ENCODE measurements at regions not wholly inside any gene's neighbourhood (a gene's known extent, or its start where the extent isn't known, plus 50 kb on each side); places are given as distances from the start of the nearest gene placed in this dataset.

- TF ChIP-seq, protein P1, sequence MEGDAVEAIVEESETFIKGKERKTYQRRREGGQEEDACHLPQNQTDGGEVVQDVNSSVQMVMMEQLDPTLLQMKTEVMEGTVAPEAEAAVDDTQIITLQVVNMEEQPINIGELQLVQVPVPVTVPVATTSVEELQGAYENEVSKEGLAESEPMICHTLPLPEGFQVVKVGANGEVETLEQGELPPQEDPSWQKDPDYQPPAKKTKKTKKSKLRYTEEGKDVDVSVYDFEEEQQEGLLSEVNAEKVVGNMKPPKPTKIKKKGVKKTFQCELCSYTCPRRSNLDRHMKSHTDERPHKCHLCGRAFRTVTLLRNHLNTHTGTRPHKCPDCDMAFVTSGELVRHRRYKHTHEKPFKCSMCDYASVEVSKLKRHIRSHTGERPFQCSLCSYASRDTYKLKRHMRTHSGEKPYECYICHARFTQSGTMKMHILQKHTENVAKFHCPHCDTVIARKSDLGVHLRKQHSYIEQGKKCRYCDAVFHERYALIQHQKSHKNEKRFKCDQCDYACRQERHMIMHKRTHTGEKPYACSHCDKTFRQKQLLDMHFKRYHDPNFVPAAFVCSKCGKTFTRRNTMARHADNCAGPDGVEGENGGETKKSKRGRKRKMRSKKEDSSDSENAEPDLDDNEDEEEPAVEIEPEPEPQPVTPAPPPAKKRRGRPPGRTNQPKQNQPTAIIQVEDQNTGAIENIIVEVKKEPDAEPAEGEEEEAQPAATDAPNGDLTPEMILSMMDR (IDR thresholded peaks at IDR 0.05): no peak
- TF ChIP-seq ZFX (IDR thresholded peaks at IDR 0.05; ENCODE audit: borderline replicate concordance): no peak
These were observed 483.3 kb downstream of the PLCL1 start for GRCh38 chr2:198287706-198288105.

All from 22Rv1 (cell line).